B cell (primary cell): ENCODE measurements at regions not wholly inside any gene's neighbourhood (a gene's known extent, or its start where the extent isn't known, plus 50 kb on each side); places are given as distances from the start of the nearest gene placed in this dataset.

ENCODE experiments used
- ATAC-seq: fragments of 200-7000 bp; cut with Tn5 transposase; one replicate; pipeline ENCODE4 v1.10.0; 2021; ENCODE audit warnings: low read depth, mild to moderate bottlenecking, moderate number of reproducible peaks, moderate library complexity
- CTCF ChIA-PET: fragments of 350-600 bp; sonication (Branson Sonifier 250); formaldehyde crosslinking; loops from one replicate; lab custom pipeline; 2021; ENCODE audit warnings: antibody characterized with exemption, inconsistent platforms; lab: Charles Lee
- POLR2A ChIA-PET: fragments of 350-600 bp; sonication (Branson Sonifier 250); formaldehyde crosslinking; loops from one replicate; lab custom pipeline; 2021; ENCODE audit warnings: antibody characterized with exemption; lab: Charles Lee
- DNase-seq: peaks from one replicate; pipeline ENCODE4 v3.0.0; 2013
- H2AFZ ChIP-seq: 2 replicates; pipeline ENCODE4 v1.6.1; 2012; ENCODE audit warnings: mild to moderate bottlenecking, low read depth, low read length; ENCODE audit not compliant: insufficient read depth, poor library complexity, severe bottlenecking
- H3K27ac ChIP-seq, 2 donors: 1 replicate in 1 of 2; 2 replicates in 1 of 2; pipeline ENCODE4 v1.5.1; 2012 to 2013; ENCODE audit warnings: low read length in 2 of 2, mild to moderate bottlenecking in 2 of 2, moderate library complexity in 1 of 2
- H3K27me3 ChIP-seq, 4 experiments: fragments of 200-600 bp in 1 of 4; sonication (generic) in 1 of 4; replicated peaks in 1 of 4; 1 replicate in 2 of 4; 2 replicates in 2 of 4; pipeline versions ENCODE4 v1.6.1 to v1.7.0; 2013 to 2016; ENCODE audit warnings: low read length in 3 of 4, mild to moderate bottlenecking in 2 of 4, mixed read lengths in 1 of 4, moderate library complexity in 1 of 4; ENCODE audit not compliant: insufficient read depth in 4 of 4, control insufficient read depth in 3 of 4; ENCODE audit errors: control extremely low read depth in 1 of 4
- H3K36me3 ChIP-seq, 2 experiments: replicated peaks in 1 of 2; 1 replicate in 1 of 2; 2 replicates in 1 of 2; pipeline versions ENCODE4 v1.6.1 to v1.7.1; 2013; ENCODE audit warnings: low read length in 1 of 2; ENCODE audit not compliant: insufficient read depth in 2 of 2, control insufficient read depth in 1 of 2; ENCODE audit errors: control extremely low read depth in 1 of 2, extremely low read depth in 1 of 2
- H3K4me1 ChIP-seq, 2 donors: fragments of 200-600 bp in 1 of 2; sonication (generic) in 1 of 2; 1 replicate in 1 of 2; 2 replicates in 1 of 2; pipeline versions ENCODE4 v1.5.1 to v1.6.1; 2013 to 2017; ENCODE audit warnings: low read length in 2 of 2; ENCODE audit not compliant: control insufficient read depth in 2 of 2, insufficient read depth in 2 of 2
- H3K4me2 ChIP-seq: replicated peaks from 2 replicates; pipeline ENCODE3; 2012; ENCODE audit warnings: mild to moderate bottlenecking, low read depth, low read length; ENCODE audit not compliant: poor library complexity, severe bottlenecking
- H3K4me3 ChIP-seq, 5 experiments: fragments of 200-600 bp in 1 of 5; sonication (generic) in 1 of 5; 1 replicate in 3 of 5; 2 replicates in 2 of 5; pipeline versions ENCODE4 v1.5.1 to v1.7.0; 2011 to 2016; ENCODE audit warnings: low read length in 4 of 5, mild to moderate bottlenecking in 4 of 5, low read depth in 2 of 5, control low read depth in 1 of 5, moderate library complexity in 1 of 5; ENCODE audit not compliant: insufficient read depth in 1 of 5; ENCODE audit errors: control extremely low read depth in 1 of 5, extremely low read depth in 1 of 5
- H3K79me2 ChIP-seq: fragments of 200-600 bp; sonication (generic); one replicate; pipeline ENCODE4 v1.6.0; 2016; ENCODE audit warnings: low read length; ENCODE audit not compliant: control insufficient read depth, insufficient read depth
- H3K9ac ChIP-seq: fragments of 200-600 bp; sonication (generic); 2 replicates; pipeline ENCODE4 v1.6.1; 2017; ENCODE audit warnings: mild to moderate bottlenecking, low read length, moderate library complexity
- H3K9me3 ChIP-seq, 3 donors: one replicate each; pipeline versions ENCODE4 v1.6.1 to v1.7.1; 2013; ENCODE audit warnings: low read length in 2 of 3; ENCODE audit not compliant: control insufficient read depth in 2 of 3, insufficient read depth in 1 of 3; ENCODE audit errors: control extremely low read depth in 1 of 3
- H4K20me1 ChIP-seq: 2 replicates; pipeline ENCODE4 v1.6.0; 2012; ENCODE audit warnings: mild to moderate bottlenecking, low read length; ENCODE audit not compliant: insufficient read depth, control insufficient read depth, poor library complexity, severe bottlenecking
- H3K27ac Mint-ChIP-seq: one replicate; pipeline ENCODE4 v1.8.0; 2021; ENCODE audit warnings: mixed read lengths
- H3K27me3 Mint-ChIP-seq: one replicate; pipeline ENCODE4 v1.8.0; 2021; ENCODE audit warnings: mixed read lengths
- H3K4me1 Mint-ChIP-seq: one replicate; pipeline ENCODE4 v1.8.0; 2021; ENCODE audit warnings: mixed read lengths
- H3K4me3 Mint-ChIP-seq: one replicate; pipeline ENCODE4 v1.8.0; 2021; ENCODE audit warnings: mixed read lengths
- H3K9me3 Mint-ChIP-seq: one replicate; pipeline ENCODE4 v1.8.0; 2022; ENCODE audit warnings: mixed read lengths; ENCODE audit not compliant: insufficient read depth
- EZH2 ChIP-seq: IDR thresholded peaks from 2 replicates; pipeline ENCODE4 v1.6.1; 2012; ENCODE audit warnings: borderline replicate concordance, low read depth, mild to moderate bottlenecking, moderate library complexity, low read length; ENCODE audit not compliant: insufficient read depth, poor library complexity, severe bottlenecking
- WGBS: methylation state at CpG from one replicate; pipeline ENCODE4 v1.1.5; 2013; ENCODE audit warnings: missing lambda C conversion rate; ENCODE audit not compliant: insufficient coverage; 5-methylcytosine and 5-hydroxymethylcytosine counted together
- intact Hi-C: fragments of 100-400 bp; cut with micrococcal nuclease; formaldehyde crosslinking; loops from one replicate; pipeline ENCODE4 v1.10.0; 2022
- TF ChIP-seq, protein P1 (sequence below): fragments of 200-600 bp; IDR thresholded peaks from one replicate; pipeline ENCODE4 v1.8.0; 2022; ENCODE audit warnings: antibody characterized with exemption, mild to moderate bottlenecking

GRCh38 chr16:85526185-85526974 lies 86.7 kb upstream of the GSE1 start:
- H3K27me3 ChIP-seq = peaks cover 0 to 29% (median 6%) of the 10 kb centered on the region in 4 experiments
- no peaks in the 10 kb centered on the region for H3K4me1 Mint-ChIP-seq
- no peak overlapping the region for H3K4me3 Mint-ChIP-seq
- H3K27me3 Mint-ChIP-seq = peaks cover 19% of the 10 kb centered on the region
- DNase-seq (no peak), ATAC-seq (no peak)
- POLR2A ChIA-PET = interaction anchor here (0.7 kb wide), 1 partner anchor 146 kb away, joined by 3 read pairs; no protein-coding TSS in a partner anchor
- no peak overlapping the region for H3K9ac ChIP-seq
- no peak overlapping the region for H3K27ac Mint-ChIP-seq
- H3K4me2 ChIP-seq = no peak overlapping the region
- TF ChIP-seq EZH2 = no peak
- TF ChIP-seq, protein P1, sequence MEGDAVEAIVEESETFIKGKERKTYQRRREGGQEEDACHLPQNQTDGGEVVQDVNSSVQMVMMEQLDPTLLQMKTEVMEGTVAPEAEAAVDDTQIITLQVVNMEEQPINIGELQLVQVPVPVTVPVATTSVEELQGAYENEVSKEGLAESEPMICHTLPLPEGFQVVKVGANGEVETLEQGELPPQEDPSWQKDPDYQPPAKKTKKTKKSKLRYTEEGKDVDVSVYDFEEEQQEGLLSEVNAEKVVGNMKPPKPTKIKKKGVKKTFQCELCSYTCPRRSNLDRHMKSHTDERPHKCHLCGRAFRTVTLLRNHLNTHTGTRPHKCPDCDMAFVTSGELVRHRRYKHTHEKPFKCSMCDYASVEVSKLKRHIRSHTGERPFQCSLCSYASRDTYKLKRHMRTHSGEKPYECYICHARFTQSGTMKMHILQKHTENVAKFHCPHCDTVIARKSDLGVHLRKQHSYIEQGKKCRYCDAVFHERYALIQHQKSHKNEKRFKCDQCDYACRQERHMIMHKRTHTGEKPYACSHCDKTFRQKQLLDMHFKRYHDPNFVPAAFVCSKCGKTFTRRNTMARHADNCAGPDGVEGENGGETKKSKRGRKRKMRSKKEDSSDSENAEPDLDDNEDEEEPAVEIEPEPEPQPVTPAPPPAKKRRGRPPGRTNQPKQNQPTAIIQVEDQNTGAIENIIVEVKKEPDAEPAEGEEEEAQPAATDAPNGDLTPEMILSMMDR = no peak
- 89% methylated on average over 17 of the region's 20 CpGs for WGBS
- peaks cover 0 to 5% of the 10 kb centered on the region in 2 donors for H3K4me1 ChIP-seq
- H3K79me2 ChIP-seq = no peaks in the 10 kb centered on the region
- intact Hi-C loops = no loop called here
- H3K4me3 ChIP-seq = no peak overlapping the region
- H2AFZ ChIP-seq = no peak overlapping the region
- H3K9me3 ChIP-seq = no peaks in the 10 kb centered on the region
- H4K20me1 ChIP-seq = no peaks in the 10 kb centered on the region
- CTCF ChIA-PET = interaction anchor here (1.0 to 5.8 kb wide), 3 partner anchors 31 to 90 kb away, joined by 3 to 23 read pairs (median 3); no protein-coding TSS in a partner anchor
- H3K27ac ChIP-seq = no peak overlapping the region
- H3K9me3 Mint-ChIP-seq = no peaks in the 10 kb centered on the region
- no peaks in the 10 kb centered on the region for H3K36me3 ChIP-seq
